HG03354 (cell line): ENCODE measurements at regions not wholly inside any gene's neighbourhood (a gene's known extent, or its start where the extent isn't known, plus 50 kb on each side); places are given as distances from the start of the nearest gene placed in this dataset.
"Not testable (repeated sequence)": the region's sequence is repeated elsewhere in the genome, so short reads cannot be mapped to it uniquely, and the experiment has no call there.

Source experiments
- ATAC-seq: cut with Tn5 transposase; IDR thresholded peaks from one replicate; pipeline ENCODE4 v1.9.1; 2021; ENCODE audit warnings: mild to moderate bottlenecking; ENCODE audit not compliant: unreplicated experiment, poor library complexity, severe bottlenecking

- no peak for ATAC-seq
These were observed 68.0 kb upstream of the FBXO33 start for GRCh38 chr14:39500253-39500652.

GRCh38 chr14:39499514-39499913 lies 67.3 kb upstream of the FBXO33 start:
- no peak for ATAC-seq

- not testable (repeated sequence) for ATAC-seq
These were observed 65.4 kb upstream of the FBXO33 start for GRCh38 chr14:39497677-39498076.

- ATAC-seq, result no peak
These were observed 60.0 kb upstream of the FBXO33 start for GRCh38 chr14:39492267-39492666.

- no peak for ATAC-seq
These were observed 58.9 kb upstream of the FBXO33 start for GRCh38 chr14:39491134-39491571.

GRCh38 chr14:39488600-39488999 lies 56.4 kb upstream of the FBXO33 start:
- ATAC-seq, result no peak

- no peak for ATAC-seq
These were observed 51.4 kb upstream of the FBXO33 start for GRCh38 chr14:39483682-39484081.
